ENCODE measurements at regions not wholly inside any gene's neighbourhood (a gene's known extent, or its start where the extent isn't known, plus 50 kb on each side); places are given as distances from the start of the nearest gene placed in this dataset.

GRCh38 chr10:118102121-118102520 is 55.4 kb upstream of the RAB11FIP2 start:
- Histone ChIP-seq H3K27me3 (ENCODE audit: control insufficient read depth in 1 of 2, insufficient read depth in 2 of 2, low read length in 2 of 2) (no peaks in the 10 kb centered on the region), H3K4me3 (ENCODE audit: low read depth in 1 of 2, low read length in 2 of 2) (no peak overlapping the region), H3K36me3 (ENCODE audit: insufficient read depth, low read length) (no peaks in the 10 kb centered on the region), H3K27ac (ENCODE audit: low read depth, low read length) (no peak overlapping the region), H3K9me3 (ENCODE audit: low read length) (no peaks in the 10 kb centered on the region), H3K9ac (ENCODE audit: low read length) (no peak overlapping the region), H3K4me1 (ENCODE audit: insufficient read depth, low read length) (no peaks in the 10 kb centered on the region)

GRCh38 chr10:118101501-118101900 is 54.8 kb upstream of the RAB11FIP2 start:
- H3K27me3 ChIP-seq (ENCODE audit: control insufficient read depth in 1 of 2, insufficient read depth in 2 of 2, low read length in 2 of 2): no peaks in the 10 kb centered on the region
- no peak overlapping the region for H3K4me3 ChIP-seq (ENCODE audit: low read depth in 1 of 2, low read length in 2 of 2)
- H3K9ac ChIP-seq (ENCODE audit: low read length): no peak overlapping the region
- no peaks in the 10 kb centered on the region for H3K4me1 ChIP-seq (ENCODE audit: insufficient read depth, low read length)
- H3K36me3 ChIP-seq (ENCODE audit: insufficient read depth, low read length): no peaks in the 10 kb centered on the region
- no peaks in the 10 kb centered on the region for H3K9me3 ChIP-seq (ENCODE audit: low read length)
- no peak overlapping the region for H3K27ac ChIP-seq (ENCODE audit: low read depth, low read length)
